ENCODE measurements at regions not wholly inside any gene's neighbourhood (a gene's known extent, or its start where the extent isn't known, plus 50 kb on each side); places are given as distances from the start of the nearest gene placed in this dataset.
"Not testable (repeated sequence)": the region's sequence is repeated elsewhere in the genome, so short reads cannot be mapped to it uniquely, and the experiment has no call there.

GRCh38 chr1:221987860-221988520, 246.1 kb upstream of the DUSP10 start:
- DNase-seq: no peak

DNA sequence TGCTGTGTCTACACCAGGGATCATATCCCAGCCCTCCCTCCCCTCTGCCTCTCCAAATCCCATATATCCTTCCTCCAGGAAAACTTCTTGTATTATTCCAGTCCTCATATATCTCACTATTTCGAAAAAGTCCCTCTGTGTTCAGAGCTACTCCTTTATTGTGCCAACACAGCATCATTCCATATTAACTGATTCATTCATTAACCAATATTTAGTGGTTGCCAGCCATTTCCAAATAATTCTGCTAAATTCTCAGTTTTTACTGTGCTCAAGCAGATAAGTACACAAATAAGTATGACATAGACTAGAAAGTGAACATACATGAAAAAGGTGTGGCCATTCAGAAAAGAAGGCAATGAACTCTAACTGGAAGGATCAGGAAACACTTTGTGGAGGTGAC, 241.6 kb upstream of the DUSP10 start:
- DNase-seq: no peak

GRCh38 chr1:221981461-221981860, 239.6 kb upstream of the DUSP10 start:
- no peak for DNase-seq

DNA sequence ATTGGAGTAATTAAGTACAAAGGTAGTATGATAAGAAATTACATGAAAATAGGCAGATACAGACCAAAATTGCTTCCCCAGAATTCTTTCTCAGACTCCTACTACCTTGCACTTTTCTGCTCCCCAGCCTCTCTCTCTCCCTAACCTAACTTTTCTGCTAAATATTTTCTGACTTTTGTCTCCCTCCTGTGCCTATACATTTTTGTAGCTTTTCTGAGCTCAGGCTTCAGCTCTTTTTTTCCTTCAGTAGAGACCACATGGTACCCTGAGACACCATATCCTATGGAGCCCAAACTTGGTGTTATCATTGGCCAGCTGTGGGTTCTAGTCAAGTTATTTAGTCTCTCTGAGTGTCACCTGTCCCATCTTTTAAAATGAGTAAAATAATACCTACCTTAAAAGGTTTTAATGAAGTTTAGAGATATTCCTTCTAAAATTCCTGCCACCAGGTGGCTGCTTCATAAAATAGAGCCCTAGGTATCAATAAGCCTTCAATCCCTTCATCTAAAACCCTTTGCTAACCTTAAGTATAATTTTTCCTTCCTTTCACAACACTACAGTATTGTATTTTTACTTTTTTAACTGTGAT, 237.6 kb upstream of the DUSP10 start:
- no peak for DNase-seq

DNA sequence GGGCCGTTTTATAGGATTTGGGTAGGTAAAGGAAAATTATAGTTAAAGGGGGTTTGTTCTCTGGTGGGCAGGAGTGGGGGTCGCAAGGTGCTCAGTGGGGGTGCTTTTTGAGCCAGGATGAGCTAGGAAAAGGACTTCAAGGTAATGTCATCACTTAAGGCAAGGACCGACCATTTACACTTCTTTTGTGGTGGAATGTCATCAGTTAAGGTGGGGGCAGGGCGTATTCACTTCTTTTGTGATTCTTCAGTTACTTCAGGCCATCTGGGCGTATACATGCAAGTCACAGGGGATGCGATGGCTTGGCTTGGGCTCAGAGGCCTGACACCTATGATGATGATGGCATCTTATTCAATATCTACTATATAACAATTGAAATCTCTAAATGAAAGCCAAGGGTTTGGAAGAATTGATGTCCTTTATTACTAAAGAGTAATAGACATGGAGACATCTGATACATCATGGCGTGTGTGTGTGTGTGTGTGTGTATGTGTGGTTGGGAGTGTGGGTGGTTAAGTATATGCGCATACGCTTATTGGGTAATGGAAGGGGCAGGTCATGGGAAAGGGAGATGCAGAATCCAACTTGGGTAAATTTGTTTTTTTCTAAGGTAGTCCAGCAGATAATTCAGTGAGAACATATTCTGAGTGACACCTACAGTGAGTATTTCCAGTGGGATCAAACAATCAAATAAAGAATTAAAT, 236.9 kb upstream of the DUSP10 start:
- DNase-seq: not testable (repeated sequence)

DNA sequence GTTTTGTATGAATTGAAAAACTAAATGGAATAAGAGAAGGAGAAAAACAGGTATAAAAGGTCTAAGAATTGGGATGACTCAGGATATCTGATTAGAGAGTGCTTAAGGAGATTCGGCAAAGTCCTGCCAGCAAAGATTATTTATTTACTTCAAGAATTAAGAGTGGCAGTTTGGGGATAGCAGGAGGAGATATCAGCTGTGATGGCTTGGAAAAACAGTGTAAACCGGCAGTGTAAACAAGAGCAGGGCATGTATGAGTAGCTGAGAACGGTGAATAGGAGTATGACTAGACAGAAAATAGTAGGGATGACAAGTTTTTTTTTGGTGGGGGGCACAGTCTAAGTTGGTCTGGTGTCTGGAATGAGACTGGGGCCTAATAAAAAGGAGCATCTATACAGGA, 231.9 kb upstream of the DUSP10 start:
- DNase-seq: not testable (repeated sequence)

DNA sequence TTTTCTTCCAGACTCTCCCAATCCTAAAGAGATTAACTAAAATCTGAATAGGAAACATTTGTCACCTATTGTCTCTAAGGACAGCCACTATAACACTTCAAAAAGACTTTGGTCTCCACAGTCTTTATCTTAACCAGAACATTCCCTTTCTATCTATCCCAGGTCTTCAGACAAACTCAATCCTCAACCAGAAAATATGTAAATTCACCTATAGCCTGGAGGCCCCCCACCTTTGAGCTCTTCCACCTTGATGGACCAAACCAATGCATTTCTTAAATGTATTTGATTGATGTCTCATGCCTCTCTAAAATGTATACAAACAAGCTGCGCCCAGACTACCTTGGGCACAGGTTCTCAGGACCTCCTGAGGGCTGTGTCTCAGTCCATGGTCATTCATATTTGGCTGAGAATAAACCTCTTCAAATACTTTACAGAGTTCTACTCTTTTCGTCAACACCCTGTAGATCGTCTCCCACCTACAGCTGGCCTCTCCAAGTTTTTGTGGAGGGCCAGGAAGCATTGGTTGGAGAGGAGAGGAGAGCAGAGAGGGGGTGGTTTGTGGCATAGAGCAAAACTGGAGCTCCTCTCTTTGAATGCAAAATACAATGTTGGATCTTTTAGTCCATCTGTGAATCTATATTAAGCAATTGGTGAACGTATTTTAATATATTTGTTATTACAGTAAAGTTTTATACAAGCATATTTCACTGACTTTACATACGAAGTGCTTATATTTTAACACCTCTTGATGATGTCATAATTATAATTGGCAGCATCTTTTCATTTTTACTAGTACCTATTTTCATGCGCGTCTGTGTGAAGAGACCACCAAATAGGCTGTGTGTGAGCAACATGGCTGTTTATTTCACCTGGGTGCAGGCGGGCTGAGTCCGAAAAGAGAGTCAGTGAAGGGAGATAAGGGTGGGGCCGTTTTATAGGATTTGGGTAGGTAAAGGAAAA, 230.7 kb upstream of the DUSP10 start:
- DNase-seq: no peak

DNA sequence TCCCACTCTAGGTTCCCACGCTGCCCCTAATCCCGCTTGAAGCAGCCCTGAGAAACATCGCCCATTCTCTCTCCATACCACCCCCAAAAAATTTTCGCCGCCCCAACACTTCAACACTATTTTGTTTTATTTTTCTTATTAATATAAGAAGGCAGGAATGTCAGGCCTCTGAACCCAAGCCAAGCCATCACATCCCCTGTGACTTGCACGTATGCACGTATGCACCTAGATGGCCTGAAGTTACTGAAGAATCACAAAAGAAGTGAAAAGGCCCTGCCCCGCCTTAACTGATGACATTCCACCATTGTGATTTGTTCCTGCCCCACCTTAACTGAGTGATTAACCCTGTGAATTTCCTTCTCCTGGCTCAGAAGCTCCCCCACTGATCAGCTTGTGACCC, 229.1 kb upstream of the DUSP10 start:
- DNase-seq: not testable (repeated sequence)

DNA sequence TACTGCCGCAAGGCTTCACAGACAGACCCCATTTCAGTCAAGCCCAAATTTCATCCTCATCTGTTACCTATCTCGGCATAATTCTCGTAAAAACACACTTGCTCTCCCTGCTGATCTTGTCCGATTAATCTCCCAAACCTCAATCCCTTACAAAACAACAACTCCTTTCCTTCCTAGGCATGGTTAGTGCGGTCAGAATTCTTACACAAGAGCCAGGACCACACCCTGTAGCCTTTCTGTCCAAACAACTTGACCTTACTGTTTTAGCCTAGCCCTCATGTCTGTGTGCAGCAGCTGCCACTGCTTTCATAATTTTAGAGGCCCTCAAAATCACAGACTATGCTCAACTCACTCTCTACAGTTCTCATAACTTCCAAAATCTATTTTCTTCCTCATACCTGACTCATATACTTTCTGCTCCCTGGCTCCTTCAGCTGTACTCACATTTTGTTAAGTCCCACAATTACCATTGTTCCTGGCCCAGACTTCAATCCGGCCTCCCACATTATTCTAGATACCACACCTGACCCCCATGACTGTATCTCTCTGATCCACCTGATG, 227.5 kb upstream of the DUSP10 start:
- DNase-seq: not testable (repeated sequence)

DNA sequence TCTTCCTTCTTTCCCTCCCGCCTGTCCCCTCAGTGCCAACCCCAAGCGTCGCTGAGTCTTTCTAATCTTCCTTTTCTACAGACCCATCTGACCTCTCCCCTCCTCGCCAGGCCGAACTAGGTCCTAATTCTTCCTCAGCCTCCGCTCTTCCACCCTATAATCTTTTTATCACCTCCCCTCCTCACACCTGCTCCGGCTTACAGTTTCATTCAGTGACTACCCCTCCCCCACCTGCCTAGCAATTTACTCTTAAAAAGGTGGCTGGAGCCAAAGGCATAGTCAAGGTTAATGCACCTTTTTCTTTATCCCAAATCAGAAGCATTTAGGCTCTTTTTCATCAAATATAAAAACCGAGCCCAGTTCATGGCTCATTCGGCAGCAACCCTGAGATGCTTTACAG, 225.6 kb upstream of the DUSP10 start:
- not testable (repeated sequence) for DNase-seq

DNA sequence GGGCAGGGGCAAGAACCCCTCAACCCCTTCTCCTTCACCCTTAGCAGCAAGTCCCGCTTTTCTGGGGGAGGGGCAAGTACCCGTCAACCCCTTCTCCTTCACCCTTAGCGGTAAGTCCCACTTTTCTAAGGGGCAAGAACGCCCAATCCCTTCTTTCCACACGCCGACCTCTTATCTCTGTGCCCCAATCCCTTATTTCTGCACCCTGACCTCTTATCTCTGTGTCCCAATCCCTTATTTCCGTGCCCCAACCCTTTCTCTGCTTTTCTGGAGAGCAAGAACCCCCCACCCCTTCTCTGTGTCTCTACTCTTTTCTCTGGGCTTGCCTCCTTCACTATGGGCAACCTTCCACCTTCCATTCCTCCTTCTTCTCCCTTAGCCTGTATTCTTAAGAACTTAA, 225.0 kb upstream of the DUSP10 start:
- DNase-seq: not testable (repeated sequence)

- not testable (repeated sequence) for DNase-seq
These were observed 224.0 kb upstream of the DUSP10 start for GRCh38 chr1:221965891-221966290.

DNA sequence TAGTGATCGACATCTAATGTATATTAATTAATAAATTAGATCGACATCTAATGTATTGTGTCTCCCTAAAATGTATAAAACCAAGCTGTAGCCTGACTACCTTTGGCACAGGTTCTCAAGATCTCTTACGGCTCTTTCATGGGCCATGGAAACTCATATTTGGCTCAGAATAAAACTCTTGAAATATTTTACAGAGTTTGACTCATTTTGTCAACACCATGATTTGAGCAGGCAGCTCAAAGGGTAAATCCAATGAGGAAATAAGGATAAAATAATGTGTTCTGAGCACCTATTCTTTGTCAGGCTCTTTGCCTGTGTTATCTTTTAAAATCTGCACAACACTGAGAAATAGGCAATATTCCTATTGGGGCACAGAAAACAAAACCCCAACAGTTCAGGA, 223.4 kb upstream of the DUSP10 start:
- no peak for DNase-seq

DNA sequence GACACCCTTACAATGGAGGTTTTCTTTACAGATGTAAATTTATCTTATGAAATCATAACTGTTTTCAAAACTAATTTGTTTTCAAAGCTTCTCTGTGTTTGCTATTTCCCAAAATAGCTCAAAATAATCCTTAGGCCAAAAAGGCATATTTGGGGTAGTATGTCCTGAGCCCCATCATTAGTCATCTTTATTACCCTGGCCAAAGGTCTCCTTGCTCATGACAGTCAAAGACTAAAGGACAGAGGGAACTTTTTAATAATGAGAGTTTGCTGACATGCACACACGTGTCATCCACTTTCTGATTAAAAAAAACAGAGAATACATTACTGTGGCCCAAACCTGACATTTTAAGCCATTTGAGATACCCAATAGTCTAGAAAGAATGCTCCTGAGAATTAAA, 221.9 kb upstream of the DUSP10 start:
- DNase-seq: no peak

GRCh38 chr1:221962385-221962784, 220.5 kb upstream of the DUSP10 start:
- DNase-seq: no peak

- DNase-seq: peak; percentile 20
These were observed 219.8 kb upstream of the DUSP10 start for GRCh38 chr1:221961532-221962292.

DNA sequence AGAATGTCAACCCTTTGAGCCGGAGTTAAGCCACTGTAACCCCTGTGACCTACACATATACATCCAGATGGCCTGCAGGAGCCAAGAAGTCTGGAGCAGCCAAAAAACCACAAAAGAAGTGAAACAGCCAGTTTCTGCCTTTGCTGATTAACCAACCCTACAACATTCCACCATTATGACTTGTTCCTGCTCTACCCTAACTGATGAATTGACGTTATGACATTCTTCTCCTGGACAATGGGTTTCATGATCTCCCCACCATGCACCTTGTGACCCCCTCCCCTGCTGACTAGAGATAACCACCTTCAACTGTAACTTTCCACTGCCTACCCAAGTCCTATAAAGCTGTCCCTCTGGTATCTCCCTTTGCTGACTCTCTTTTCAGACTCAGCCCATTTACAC, 216.3 kb upstream of the DUSP10 start:
- not testable (repeated sequence) for DNase-seq

- DNase-seq: not testable (repeated sequence)
These were observed 215.5 kb upstream of the DUSP10 start for GRCh38 chr1:221957350-221957749.

- no peak for DNase-seq
These were observed 208.1 kb upstream of the DUSP10 start for GRCh38 chr1:221949996-221950395.

DNA sequence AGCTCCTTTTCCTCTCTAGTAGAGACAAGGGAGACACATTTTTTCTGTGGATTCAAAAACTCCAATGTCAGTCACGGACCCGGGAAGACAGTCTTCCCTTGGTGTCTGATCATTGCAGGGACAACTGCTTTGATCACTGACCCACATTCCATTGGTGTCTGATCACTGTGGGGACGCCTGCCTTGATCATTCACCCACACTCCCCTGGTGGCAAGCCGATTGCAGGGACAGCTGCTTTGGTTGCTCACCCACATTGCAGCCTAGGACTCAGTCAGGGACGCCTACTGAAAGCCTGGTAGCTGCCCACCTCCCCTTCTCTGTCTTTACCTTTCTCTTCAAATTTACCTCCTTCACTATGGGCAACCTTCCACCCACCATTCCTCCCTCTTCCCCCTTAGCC, 206.6 kb upstream of the DUSP10 start:
- DNase-seq: no peak

- no peak for DNase-seq
These were observed 205.8 kb upstream of the DUSP10 start for GRCh38 chr1:221947731-221948130.

DNA sequence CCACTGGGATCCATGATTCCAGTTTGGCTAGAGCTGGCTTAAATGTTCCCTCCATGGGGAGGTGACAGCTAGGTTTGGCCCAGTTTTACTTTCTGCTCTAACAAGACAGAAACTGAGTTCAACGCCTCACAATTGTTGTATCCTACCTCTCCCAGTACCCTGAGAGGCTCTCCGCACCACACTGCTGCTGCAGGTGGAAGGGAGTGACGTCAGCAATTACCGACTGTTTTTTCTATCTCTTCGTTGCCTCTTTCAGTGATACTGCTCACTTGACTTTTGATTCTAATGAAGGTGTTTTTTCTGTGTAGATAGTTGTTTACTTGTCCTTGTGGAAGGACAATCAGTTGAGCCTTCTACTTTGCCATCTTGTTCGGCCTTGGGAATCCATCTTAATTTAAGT, 204.9 kb upstream of the DUSP10 start:
- DNase-seq: no peak

All from activated CD4-positive, alpha-beta T cell treated with anti-CD3 and anti-CD28 coated beads for 1 hour (primary cell).